Kidney (tissue), 13 donors: ENCODE measurements at regions not wholly inside any gene's neighbourhood (a gene's known extent, or its start where the extent isn't known, plus 50 kb on each side); places are given as distances from the start of the nearest gene placed in this dataset.
A peak's percentile ranks its signal among the peaks of the same experiment; 100 is the strongest.

Source experiments
- DNase-seq, 5 donors: peaks; one replicate each; pipeline ENCODE4 v3.0.0-alpha.2; 2013 to 2020
- FAIRE-seq: peaks from 2 replicates; lab custom pipeline; 2012; peaks lifted over from hg19 to GRCh38; lab: Jason Lieb, UNC
- H3K27ac ChIP-seq, 2 donors: one replicate each; pipeline ENCODE4 v1.7.0; 2013; ENCODE audit warnings: low read depth in 2 of 2, low read length in 2 of 2, inconsistent platforms in 1 of 2
- H3K27me3 ChIP-seq: one replicate; pipeline ENCODE4 v1.7.1; 2013; ENCODE audit warnings: low read length, inconsistent platforms; ENCODE audit not compliant: control insufficient read depth, insufficient read depth
- H3K36me3 ChIP-seq, 3 donors: one replicate each; pipeline versions ENCODE4 v1.7.0 to v1.7.1; 2013; ENCODE audit warnings: low read length in 3 of 3, control low read depth in 1 of 3, inconsistent platforms in 1 of 3; ENCODE audit not compliant: insufficient read depth in 3 of 3, control insufficient read depth in 2 of 3
- H3K4me1 ChIP-seq, 3 donors: one replicate each; pipeline versions ENCODE4 v1.7.0 to v1.7.1; 2013; ENCODE audit warnings: low read length in 3 of 3, inconsistent platforms in 1 of 3, low read depth in 1 of 3; ENCODE audit not compliant: control insufficient read depth in 2 of 3, insufficient read depth in 2 of 3
- H3K4me3 ChIP-seq, 3 donors: one replicate each; pipeline versions ENCODE4 v1.7.0 to v1.8.1; 2013; ENCODE audit warnings: low read length in 3 of 3, control low read depth in 1 of 3, inconsistent platforms in 1 of 3
- H3K9ac ChIP-seq, 3 donors: one replicate each; pipeline versions ENCODE4 v1.7.0 to v1.7.1; 2013; ENCODE audit warnings: low read length in 3 of 3, control low read depth in 1 of 3, inconsistent platforms in 1 of 3
- H3K9me3 ChIP-seq, 3 donors: one replicate each; pipeline versions ENCODE4 v1.7.0 to v1.7.1; 2013; ENCODE audit warnings: low read length in 3 of 3, control low read depth in 1 of 3, inconsistent platforms in 1 of 3; ENCODE audit not compliant: control insufficient read depth in 2 of 3, insufficient read depth in 1 of 3
- intact Hi-C: fragments of 100-400 bp; cut with DNase I; formaldehyde crosslinking; loops from one replicate; pipeline ENCODE4 v1.11.1; 2022
- TF ChIP-seq, protein P1 (sequence below): IDR thresholded peaks from 3 replicates; pipeline ENCODE4 v1.5.1; 2012; ENCODE audit warnings: mild to moderate bottlenecking, moderate library complexity, borderline replicate concordance; ENCODE audit not compliant: insufficient read depth; ENCODE audit errors: extremely low read depth
- donor health status: control.
- donor health status: control.
- donor health status: control.
- donor health status: control.
- donor health status: control.
- donor health status: DM: yes; HTN: yes; CAD: no.
- donor health status: Normal renal cell carcinoma (clear cell type).

DNA sequence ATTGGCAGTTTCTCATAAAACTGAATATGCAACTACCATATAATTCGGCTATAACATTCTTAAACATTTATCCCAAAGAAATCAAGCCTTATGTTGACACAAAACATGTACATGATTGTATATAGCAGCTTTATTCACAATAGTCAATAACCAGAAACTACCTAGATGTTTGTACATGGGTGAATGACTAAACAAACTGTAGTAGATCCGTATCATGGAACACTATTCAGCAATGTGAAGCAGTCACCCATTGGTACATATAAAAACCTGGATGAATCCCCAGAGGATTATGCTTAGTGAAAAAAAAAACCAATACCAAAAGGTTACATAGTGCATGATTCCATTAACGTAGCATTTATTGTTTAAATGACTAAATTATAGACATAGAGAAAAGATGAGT lies 471.7 kb upstream of the KLHL1 start:
- H3K9ac ChIP-seq: no peak overlapping the region
- no peaks in the 10 kb centered on the region for H3K27me3 ChIP-seq
- no peaks in the 10 kb centered on the region for H3K9me3 ChIP-seq
- FAIRE-seq (no peak), DNase-seq (no peak)
- H3K27ac ChIP-seq: no peak overlapping the region
- no peaks in the 10 kb centered on the region for H3K36me3 ChIP-seq
- H3K4me1 ChIP-seq: no peaks in the 10 kb centered on the region
- no peak overlapping the region for H3K4me3 ChIP-seq
- TF ChIP-seq, protein P1, sequence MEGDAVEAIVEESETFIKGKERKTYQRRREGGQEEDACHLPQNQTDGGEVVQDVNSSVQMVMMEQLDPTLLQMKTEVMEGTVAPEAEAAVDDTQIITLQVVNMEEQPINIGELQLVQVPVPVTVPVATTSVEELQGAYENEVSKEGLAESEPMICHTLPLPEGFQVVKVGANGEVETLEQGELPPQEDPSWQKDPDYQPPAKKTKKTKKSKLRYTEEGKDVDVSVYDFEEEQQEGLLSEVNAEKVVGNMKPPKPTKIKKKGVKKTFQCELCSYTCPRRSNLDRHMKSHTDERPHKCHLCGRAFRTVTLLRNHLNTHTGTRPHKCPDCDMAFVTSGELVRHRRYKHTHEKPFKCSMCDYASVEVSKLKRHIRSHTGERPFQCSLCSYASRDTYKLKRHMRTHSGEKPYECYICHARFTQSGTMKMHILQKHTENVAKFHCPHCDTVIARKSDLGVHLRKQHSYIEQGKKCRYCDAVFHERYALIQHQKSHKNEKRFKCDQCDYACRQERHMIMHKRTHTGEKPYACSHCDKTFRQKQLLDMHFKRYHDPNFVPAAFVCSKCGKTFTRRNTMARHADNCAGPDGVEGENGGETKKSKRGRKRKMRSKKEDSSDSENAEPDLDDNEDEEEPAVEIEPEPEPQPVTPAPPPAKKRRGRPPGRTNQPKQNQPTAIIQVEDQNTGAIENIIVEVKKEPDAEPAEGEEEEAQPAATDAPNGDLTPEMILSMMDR: no peak
- intact Hi-C loops: no loop called here

DNA sequence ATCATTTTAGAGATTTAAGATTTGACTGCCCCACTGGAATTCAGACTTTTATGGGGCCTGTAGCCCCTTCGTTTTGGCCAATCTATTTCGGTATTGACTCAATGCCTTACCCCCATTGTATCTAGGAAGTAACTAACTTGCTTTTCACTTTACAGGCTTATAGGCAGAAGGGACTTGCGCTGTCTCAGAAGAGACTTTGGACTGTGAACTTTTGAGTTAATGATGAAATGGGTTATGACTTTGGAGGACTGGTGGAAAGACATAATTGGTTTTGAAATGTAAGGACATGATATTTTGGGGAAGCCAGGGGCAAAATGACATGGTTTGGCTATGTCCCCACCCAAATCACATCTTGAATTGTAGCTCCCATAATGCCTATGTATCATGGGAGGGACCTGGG lies 463.0 kb upstream of the KLHL1 start:
- intact Hi-C loops: no loop called here
- no peak overlapping the region for H3K27ac ChIP-seq
- DNase-seq: no peak
- H3K9me3 ChIP-seq: no peaks in the 10 kb centered on the region
- no peak for FAIRE-seq
- no peaks in the 10 kb centered on the region for H3K27me3 ChIP-seq
- no peak overlapping the region for H3K4me3 ChIP-seq
- no peak overlapping the region for H3K9ac ChIP-seq
- TF ChIP-seq, protein P1: no peak
- H3K36me3 ChIP-seq: no peaks in the 10 kb centered on the region
- no peaks in the 10 kb centered on the region for H3K4me1 ChIP-seq

DNA sequence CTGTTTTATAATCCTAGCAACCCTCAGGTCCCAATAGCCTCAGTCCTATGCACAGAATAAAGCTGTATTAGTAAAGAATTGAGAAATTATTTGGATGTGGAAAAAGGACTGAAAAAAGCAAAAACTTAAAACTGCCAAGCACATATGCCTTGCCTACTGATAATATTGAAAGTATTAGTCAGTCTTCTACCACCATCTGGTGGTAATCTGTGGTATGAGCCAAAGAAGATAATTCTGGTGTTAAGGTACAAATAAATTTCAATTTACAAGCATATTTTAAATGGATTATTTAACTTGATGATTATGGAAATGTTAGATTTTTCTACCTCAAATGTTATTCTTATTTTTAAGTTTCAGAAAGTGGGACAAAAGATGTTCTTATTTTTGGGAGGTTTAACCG lies 460.3 kb upstream of the KLHL1 start:
- no peaks in the 10 kb centered on the region for H3K27me3 ChIP-seq
- peak in 2 of 5 donors; percentile 58 to 64 for DNase-seq
- TF ChIP-seq, protein P1: peak; percentile 70
- FAIRE-seq: peak; percentile 93
- intact Hi-C loops: no loop called here
- no peaks in the 10 kb centered on the region for H3K9me3 ChIP-seq
- no peak overlapping the region for H3K27ac ChIP-seq
- H3K36me3 ChIP-seq: no peaks in the 10 kb centered on the region
- no peak overlapping the region for H3K4me3 ChIP-seq
- H3K4me1 ChIP-seq: no peaks in the 10 kb centered on the region
- no peak overlapping the region for H3K9ac ChIP-seq

DNA sequence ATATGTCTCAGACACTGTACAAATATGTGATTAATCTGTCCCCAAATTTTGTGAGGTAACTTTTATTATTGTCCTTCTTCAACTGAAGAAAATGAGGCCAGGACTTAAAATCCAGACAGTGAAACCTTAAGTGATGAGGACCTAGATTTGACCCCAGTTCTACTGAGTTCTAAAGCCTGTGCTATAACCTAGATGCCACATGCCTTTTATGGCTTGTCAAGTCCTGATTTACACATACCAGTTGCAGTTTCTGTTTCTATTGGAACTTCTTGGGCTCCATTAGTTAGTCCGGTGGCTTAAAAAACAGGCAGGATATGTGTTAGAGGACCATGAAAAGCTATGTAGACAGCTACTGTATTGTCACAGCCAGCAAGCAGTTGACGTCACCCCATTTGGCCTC lies 436.5 kb upstream of the KLHL1 start:
- Histone ChIP-seq H3K4me3 (no peak overlapping the region), H3K4me1 (no peaks in the 10 kb centered on the region), H3K27me3 (no peaks in the 10 kb centered on the region), H3K27ac (no peak overlapping the region), H3K36me3 (no peaks in the 10 kb centered on the region), H3K9me3 (no peaks in the 10 kb centered on the region), H3K9ac (no peak overlapping the region)
- intact Hi-C loops: no loop called here
- FAIRE-seq: no peak
- TF ChIP-seq, protein P1: no peak
- DNase-seq: no peak
